ENCODE measurements at regions not wholly inside any gene's neighbourhood (a gene's known extent, or its start where the extent isn't known, plus 50 kb on each side); places are given as distances from the start of the nearest gene placed in this dataset.
"Not testable (repeated sequence)": the region's sequence is repeated elsewhere in the genome, so short reads cannot be mapped to it uniquely, and the experiment has no call there.

GRCh38 chr13:68748038-68748437 is 1359.6 kb upstream of the ATXN8OS start:
- no peak for DNase-seq

GRCh38 chr13:68745502-68745901 is 1362.1 kb upstream of the ATXN8OS start:
- no peak for DNase-seq

- DNase-seq, result no peak
Measured at GRCh38 chr13:68736961-68737360, 1370.7 kb upstream of the ATXN8OS start.

DNA sequence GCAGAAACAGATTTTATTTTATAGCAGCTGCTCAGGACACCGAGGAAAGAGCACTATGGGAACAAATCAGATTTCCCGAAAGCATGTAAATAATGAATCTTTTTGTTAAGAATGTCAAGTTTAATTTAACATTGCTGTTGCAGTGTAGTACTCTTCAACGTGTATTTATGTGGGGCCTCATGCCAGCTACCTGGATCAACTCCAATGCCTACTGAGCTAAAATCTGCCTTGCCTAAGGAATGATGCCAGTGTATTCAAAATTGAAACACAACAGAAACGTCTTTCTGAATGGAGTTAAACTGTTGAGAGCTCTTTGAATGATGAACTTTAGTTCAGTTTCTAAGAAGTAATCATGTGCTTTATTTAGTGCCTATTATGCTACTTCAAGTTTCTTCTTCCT is 1379.8 kb upstream of the ATXN8OS start:
- no peak for DNase-seq

- no peak for DNase-seq
Measured at GRCh38 chr13:68727165-68727564, 1380.5 kb upstream of the ATXN8OS start.

- DNase-seq, result no peak
Measured at GRCh38 chr13:68719815-68720214, 1387.8 kb upstream of the ATXN8OS start.

DNA sequence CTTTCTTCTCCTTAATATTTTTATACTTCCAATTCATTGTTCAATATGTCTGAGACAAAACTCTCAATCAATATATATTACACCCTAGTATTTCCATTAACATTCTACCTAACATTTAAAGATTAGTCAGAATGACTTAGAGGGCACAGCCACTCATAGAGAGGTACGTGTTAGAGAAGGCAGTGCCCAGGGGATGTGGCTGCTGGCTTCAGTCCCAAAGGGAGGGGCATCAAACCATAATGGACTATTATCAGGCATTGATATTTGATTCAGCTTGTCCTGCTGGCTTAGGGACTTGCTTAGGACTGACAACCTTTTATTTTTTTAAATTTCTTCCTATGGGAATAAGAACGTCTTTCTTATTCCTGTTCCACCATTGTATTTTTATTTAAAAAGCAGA is 1392.0 kb upstream of the ATXN8OS start:
- no peak for DNase-seq

- no peak for DNase-seq
Measured at GRCh38 chr13:68714292-68714691, 1393.3 kb upstream of the ATXN8OS start.

- no peak for DNase-seq
Measured at GRCh38 chr13:68713394-68713793, 1394.2 kb upstream of the ATXN8OS start.

DNA sequence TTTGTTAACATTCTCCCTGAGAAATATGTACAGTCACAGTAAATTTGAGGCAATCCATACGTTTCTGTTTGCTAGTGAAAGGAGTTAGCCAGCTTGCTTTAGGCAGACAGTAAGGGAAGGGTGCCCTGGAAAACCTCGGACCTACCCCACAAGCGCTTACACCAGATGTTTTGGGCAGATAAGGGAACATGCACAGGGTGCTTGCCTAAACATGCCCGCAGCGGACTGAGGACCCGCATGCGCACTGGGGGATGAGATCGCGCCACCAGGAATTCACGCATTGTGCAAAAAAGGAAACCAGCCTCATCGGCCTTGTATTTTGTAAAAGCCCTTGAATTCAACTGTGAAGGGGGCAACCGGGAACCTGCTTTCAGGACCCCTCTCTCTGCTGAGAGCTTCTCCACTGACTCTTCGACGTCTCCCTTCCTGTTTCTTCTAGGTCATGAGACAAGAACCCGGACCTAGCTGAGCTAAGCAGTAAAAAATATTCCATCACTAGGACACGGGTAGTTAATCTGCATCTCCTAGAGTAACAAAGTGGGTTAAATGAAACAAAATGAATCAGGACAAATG is 1399.2 kb upstream of the ATXN8OS start:
- no peak for DNase-seq

GRCh38 chr13:68706044-68706443 is 1401.6 kb upstream of the ATXN8OS start:
- DNase-seq, result not testable (repeated sequence)

GRCh38 chr13:68697551-68697950 is 1410.1 kb upstream of the ATXN8OS start:
- no peak for DNase-seq

DNA sequence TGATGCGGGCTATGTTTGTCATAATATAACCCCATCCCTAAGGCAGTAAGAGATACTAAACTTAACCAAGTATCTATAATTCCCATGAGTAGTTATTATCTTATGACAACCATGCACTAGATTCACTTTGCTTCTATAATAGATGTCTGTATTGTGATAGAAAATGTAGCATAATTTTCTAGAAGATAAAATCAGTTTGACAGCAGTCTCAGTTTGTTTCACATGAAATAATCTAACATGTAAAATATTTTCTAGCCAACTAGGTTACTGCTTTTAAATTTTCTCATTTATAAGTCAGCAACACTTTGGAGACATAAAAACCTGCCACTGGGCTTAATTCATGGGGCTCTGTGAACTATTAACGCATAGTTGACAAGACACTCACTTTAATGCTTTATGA is 1410.7 kb upstream of the ATXN8OS start:
- DNase-seq, result no peak

DNA sequence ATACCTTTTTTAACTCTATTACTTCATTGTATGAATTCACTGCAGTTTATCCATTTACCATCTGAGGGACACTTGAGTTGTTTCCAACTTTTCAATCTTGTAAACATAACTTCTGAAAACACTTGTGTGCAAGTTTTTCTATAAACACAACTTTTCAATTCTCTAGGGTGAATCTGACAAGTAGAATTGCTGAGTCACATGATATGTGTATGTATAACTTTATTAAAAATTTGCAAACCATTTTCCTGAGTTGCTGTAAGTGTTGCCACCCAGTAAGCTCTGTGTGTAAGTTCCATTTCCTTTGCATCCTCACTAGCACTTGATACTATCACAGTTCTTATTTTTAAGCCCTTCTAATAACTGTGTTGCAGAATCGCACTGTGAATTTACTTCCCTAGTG is 1415.6 kb upstream of the ATXN8OS start:
- no peak for DNase-seq

DNA sequence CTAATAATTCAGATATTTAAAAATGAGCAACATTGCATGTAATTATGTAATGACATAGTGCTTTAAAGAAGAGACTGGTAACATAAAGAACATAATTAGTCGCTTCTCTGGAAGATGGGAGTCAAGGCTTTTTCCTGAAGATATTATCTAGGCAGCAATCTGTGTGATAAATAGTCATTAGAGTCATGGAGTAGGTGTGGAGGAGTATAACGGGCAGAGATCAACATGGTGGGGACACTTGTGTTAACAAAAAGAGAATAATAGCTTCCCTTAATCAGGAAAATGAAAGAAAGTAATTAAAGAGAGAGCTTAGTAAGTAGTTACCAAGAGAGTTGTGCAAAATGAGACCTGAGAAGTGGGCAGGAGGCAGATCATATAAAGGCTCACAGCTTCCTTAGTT is 1417.1 kb upstream of the ATXN8OS start:
- DNase-seq, result no peak

GRCh38 chr13:68676513-68677115 is 1431.0 kb upstream of the ATXN8OS start:
- DNase-seq, result no peak

DNA sequence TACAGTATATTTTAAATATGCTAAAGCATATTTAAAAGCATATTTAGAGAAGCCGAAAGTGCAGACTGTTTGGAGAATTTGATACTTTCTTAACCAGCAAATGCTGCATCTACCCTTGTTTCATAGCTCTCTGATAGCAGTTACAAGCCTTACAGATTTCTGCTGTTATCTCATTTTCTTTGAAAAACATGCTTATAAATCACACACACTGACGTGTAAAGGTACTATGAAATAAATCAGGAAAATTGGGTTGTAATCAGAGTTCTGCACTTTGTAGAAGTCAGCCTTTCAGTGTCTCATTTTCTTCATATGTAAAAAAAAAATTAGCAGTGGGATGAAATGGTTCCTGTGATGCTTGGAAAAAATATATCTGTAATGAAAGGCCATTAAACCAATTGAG is 1432.4 kb upstream of the ATXN8OS start:
- DNase-seq, result no peak

- DNase-seq, result no peak
Measured at GRCh38 chr13:68667863-68668262, 1437.7 kb upstream of the PCDH9 start.

DNA sequence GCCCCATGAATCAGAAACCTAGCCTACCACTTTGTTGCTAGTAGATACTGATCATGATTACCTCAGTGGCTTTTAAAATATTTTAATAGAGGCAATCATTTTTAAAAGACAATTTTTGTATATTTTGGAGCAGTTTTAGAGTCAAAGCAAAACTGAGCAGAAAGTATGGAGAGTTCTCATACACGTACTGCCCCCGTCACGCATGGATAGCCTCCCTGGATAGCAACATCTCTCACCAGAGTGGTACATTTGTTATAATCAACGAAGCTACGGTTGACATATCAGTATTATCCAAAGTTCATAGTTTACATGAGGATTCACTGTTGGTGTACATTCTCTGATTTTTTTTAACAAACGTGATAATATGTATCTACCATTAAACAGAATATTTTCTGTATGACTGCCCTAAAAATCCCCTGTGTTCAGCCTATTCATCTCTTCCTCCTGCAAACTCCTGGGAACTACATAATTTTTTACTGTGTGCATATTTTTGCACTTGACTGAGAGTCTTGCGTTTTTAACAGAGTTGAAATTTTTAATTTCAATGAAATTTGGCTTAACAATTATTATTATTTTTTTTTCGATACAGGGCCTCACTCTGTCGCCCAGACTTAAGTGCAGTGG is 1436.8 kb upstream of the PCDH9 start:
- DNase-seq, result no peak

DNA sequence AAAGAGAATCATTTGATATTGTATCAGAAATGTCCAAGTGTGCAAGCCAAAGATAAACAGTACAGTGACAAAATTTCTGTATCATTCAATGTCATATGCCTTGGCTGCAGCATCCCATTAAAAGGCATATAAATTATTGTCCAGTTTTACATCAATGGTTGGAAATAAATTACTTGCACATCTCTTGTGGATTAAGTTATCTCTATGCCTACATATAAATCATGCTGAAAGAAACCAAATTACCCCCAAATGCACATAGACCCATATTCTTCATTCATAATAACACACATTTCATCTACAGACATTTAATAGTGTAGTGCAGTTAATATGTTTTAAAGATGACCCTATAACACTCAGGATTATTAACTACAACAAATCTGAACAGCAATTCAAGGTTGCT is 1415.7 kb upstream of the PCDH9 start:
- DNase-seq, result no peak

DNA sequence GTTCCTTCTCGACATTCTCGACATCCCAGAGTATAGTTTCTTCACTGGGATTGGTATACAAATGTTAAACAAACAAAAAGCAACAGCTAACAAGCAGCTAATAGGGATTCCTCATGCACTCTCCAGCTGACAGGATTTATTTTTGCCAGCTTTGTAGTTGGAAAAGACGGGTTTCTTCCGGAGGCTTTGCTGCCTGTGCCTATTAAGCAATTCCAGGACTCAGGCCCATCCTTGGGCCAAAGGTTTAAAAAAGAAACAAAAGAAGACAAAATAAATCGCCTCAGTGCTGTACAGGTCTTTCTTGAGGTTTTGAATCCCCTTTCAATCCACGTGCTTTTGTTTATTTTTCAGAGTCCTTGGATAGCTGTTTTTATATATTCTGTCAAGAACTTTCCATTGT is 1414.5 kb upstream of the PCDH9 start:
- no peak for DNase-seq

- no peak for DNase-seq
Measured at GRCh38 chr13:68636784-68637183, 1406.6 kb upstream of the PCDH9 start.

- no peak for DNase-seq
Measured at GRCh38 chr13:68628994-68629393, 1398.9 kb upstream of the PCDH9 start.

DNA sequence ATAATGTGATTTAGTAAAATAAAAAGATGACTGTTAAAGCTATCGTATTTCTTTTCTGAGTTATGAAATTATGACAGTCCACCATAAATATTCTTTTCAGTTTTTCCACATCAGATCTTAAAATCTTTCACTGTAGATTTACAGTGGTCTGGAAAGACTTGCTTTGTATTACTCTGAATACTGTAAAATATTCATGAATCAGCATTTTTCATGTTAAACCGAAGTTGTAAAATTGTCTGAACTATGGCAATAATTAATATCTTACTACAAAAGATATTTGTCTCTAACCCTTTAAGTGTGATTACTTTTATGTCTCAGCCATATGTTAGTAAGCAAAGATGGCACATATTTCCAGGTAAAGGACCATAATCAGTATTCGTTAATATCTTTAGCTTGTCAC is 1397.2 kb upstream of the PCDH9 start:
- DNase-seq, result no peak

All from right hindlimb (tissue), 1 donor.